H1 (cell line): ENCODE measurements at regions not wholly inside any gene's neighbourhood (a gene's known extent, or its start where the extent isn't known, plus 50 kb on each side); places are given as distances from the start of the nearest gene placed in this dataset.

Source experiments
- BACH1 ChIP-seq: IDR thresholded peaks from 2 replicates; pipeline ENCODE4 v1.6.1; 2012; ENCODE audit warnings: low read length, improper control_type of control experiment
- CREB1 ChIP-seq: IDR thresholded peaks from 2 replicates; pipeline ENCODE4 v1.6.1; 2012; ENCODE audit warnings: inconsistent platforms
- EZH2 ChIP-seq: fragments of 200-600 bp; sonication (generic); IDR thresholded peaks from 2 replicates; pipeline ENCODE4 v1.7.1; 2012; ENCODE audit warnings: low read depth, mild to moderate bottlenecking, moderate library complexity, low read length, inconsistent platforms; ENCODE audit not compliant: severe bottlenecking
- GABPA ChIP-seq: IDR thresholded peaks from 2 replicates; pipeline ENCODE4 v1.6.1; 2011; ENCODE audit warnings: mild to moderate bottlenecking, low read length, moderate library complexity, borderline replicate concordance; ENCODE audit not compliant: insufficient read depth
- GTF2F1 ChIP-seq: IDR thresholded peaks from 2 replicates; pipeline ENCODE4 v1.6.1; 2012; ENCODE audit warnings: low read depth, low read length, improper control_type of control experiment, borderline replicate concordance
- RAD21 ChIP-seq, 2 experiments: IDR thresholded peaks in 1 of 2; conservative IDR thresholded peaks in 1 of 2; 2 replicates each; pipeline ENCODE4 v1.6.1; 2011; ENCODE audit warnings: low read depth in 2 of 2, low read length in 2 of 2, improper control_type of control experiment in 1 of 2, inconsistent platforms in 1 of 2, mild to moderate bottlenecking in 1 of 2, moderate library complexity in 1 of 2
- RBBP5 ChIP-seq: IDR thresholded peaks from 2 replicates; pipeline ENCODE4 v1.7.1; 2012; ENCODE audit warnings: low read depth, mild to moderate bottlenecking, inconsistent platforms, low read length, moderate library complexity, borderline replicate concordance
- TF ChIP-seq, protein P1 (sequence below), 3 experiments: IDR thresholded peaks; 1 replicate in 2 of 3; 2 replicates in 1 of 3; pipeline versions ENCODE4 v1.5.1 to v1.6.1; 2011; ENCODE audit warnings: low read length in 3 of 3, mild to moderate bottlenecking in 3 of 3, inconsistent platforms in 2 of 3, low read depth in 1 of 3, moderate library complexity in 1 of 3; ENCODE audit not compliant: insufficient read depth in 1 of 3; ENCODE audit errors: control extremely low read depth in 1 of 3

DNA sequence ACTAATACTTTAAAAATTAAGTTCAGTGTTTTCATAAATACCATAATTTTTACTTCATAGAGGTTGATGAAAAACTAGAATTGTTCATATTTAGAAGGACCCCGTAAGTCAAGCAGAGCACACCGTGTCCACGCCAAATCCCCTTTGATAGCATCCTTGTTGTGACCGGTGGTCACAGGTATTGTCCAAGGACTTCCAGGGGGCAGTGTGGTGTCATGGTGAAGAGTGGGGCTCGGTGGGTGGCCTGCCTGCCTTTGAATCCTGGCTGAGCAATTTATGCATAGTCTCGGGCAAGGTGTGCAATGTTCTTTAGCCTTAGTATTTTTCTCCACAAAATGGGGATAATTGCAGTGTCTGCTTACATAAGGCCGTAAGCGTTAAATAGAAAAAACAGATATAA is 169.9 kb downstream of the KTN1 start (continued):
- TF ChIP-seq, protein P1, sequence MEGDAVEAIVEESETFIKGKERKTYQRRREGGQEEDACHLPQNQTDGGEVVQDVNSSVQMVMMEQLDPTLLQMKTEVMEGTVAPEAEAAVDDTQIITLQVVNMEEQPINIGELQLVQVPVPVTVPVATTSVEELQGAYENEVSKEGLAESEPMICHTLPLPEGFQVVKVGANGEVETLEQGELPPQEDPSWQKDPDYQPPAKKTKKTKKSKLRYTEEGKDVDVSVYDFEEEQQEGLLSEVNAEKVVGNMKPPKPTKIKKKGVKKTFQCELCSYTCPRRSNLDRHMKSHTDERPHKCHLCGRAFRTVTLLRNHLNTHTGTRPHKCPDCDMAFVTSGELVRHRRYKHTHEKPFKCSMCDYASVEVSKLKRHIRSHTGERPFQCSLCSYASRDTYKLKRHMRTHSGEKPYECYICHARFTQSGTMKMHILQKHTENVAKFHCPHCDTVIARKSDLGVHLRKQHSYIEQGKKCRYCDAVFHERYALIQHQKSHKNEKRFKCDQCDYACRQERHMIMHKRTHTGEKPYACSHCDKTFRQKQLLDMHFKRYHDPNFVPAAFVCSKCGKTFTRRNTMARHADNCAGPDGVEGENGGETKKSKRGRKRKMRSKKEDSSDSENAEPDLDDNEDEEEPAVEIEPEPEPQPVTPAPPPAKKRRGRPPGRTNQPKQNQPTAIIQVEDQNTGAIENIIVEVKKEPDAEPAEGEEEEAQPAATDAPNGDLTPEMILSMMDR (IDR thresholded peaks at IDR 0.05; ENCODE audit: control extremely low read depth in 1 of 3, insufficient read depth in 1 of 3, low read depth in 1 of 3, low read length in 3 of 3): peak in 2 of 3 experiments; percentile 12 to 20; a peak in 3 of 4 replicates
- no peak for TF ChIP-seq EZH2
- no peak for TF ChIP-seq CREB1
- peak; percentile 33 to 50; a peak in 3 of 4 replicates for TF ChIP-seq RAD21 (IDR thresholded peaks at IDR 0.05 in 1 of 2, conservative IDR thresholded peaks at IDR 0.05 in 1 of 2; ENCODE audit: low read depth in 2 of 2, low read length in 2 of 2)
- no peak for TF ChIP-seq GTF2F1
- TF ChIP-seq GABPA: no peak
- TF ChIP-seq RBBP5: no peak
- TF ChIP-seq BACH1: no peak
- TF ChIP-seq, all 59 proteins: peak for 2
